ENCODE measurements at regions not wholly inside any gene's neighbourhood (a gene's known extent, or its start where the extent isn't known, plus 50 kb on each side); places are given as distances from the start of the nearest gene placed in this dataset.

- POLR2A ChIA-PET: no interaction called here
- CTCF ChIA-PET: interaction anchor here (0.8 kb wide), 1 partner anchor 10 kb away, joined by 3 read pairs; no protein-coding TSS in a partner anchor
- no peak for DNase-seq (ENCODE audit: extremely low spot score)
- TF ChIP-seq, protein P1, sequence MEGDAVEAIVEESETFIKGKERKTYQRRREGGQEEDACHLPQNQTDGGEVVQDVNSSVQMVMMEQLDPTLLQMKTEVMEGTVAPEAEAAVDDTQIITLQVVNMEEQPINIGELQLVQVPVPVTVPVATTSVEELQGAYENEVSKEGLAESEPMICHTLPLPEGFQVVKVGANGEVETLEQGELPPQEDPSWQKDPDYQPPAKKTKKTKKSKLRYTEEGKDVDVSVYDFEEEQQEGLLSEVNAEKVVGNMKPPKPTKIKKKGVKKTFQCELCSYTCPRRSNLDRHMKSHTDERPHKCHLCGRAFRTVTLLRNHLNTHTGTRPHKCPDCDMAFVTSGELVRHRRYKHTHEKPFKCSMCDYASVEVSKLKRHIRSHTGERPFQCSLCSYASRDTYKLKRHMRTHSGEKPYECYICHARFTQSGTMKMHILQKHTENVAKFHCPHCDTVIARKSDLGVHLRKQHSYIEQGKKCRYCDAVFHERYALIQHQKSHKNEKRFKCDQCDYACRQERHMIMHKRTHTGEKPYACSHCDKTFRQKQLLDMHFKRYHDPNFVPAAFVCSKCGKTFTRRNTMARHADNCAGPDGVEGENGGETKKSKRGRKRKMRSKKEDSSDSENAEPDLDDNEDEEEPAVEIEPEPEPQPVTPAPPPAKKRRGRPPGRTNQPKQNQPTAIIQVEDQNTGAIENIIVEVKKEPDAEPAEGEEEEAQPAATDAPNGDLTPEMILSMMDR (IDR thresholded peaks at IDR 0.05; ENCODE audit: control extremely low read depth, extremely low read depth, low read depth, missing control alignments): no peak
These were observed 246.8 kb upstream of the ALCAM start for GRCh38 chr3:105119801-105120340.

DNA sequence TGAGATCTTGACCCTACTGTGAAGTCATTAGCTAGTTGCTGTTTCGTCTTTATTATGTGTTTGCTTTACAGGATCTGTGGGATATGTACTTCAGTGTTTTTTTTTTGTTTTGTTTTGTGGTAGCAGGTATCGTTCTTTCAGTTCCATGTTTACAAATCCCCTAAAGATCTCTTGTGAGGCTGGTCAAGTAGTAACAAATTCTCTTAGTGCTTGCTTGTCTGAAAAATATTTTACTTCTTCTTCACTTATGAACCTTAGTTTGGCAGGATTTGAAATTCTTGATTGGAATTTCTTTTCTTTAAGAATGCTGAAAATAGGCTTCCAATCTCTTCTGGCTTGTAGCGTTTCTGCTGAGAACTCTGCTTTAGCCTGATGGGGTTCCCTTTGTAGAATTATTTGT lies 235.8 kb upstream of the ALCAM start:
- POLR2A ChIA-PET: no interaction called here

GRCh38 chr3:105137911-105138310 lies 228.8 kb upstream of the ALCAM start:
- POLR2A ChIA-PET: no interaction called here

More for the DNA sequence above, 235.8 kb upstream of the ALCAM start:
- CTCF ChIA-PET: no interaction called here
- TF ChIP-seq, protein P1 (IDR thresholded peaks at IDR 0.05; ENCODE audit: control extremely low read depth, extremely low read depth, low read depth, missing control alignments): no peak
- DNase-seq (ENCODE audit: extremely low spot score): no peak

DNA sequence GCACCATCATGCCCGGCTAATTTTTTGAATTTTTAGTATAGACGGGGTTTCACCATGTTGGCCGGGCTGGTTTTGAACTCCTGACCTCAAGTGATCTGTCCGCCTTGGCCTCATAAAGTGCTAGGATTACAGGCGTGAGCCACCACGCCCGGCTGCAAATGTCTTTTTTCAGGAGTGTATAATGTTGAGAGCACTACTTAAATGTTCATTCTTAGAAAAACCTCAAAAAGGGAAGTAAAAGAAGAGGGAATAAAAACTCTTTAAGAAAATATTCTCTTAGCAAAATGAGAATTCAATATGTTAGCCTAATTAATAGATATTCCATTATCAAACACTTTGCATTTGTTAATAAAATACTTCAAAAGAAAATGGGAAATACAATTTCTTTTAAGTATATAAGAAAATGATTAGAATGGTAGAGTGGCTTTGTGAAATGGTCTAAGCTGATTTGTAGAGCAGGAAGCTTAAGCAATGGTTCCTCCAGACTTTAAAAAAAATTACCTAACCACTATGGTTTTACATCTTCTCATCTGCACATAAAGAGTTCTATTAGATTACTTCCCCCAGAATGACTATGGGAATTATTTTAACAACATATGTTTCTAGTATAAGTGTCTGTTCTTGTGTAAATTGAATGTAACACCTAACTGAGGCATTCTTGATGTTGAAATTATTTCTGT lies 226.7 kb upstream of the ALCAM start:
- TF ChIP-seq, protein P1 (IDR thresholded peaks at IDR 0.05; ENCODE audit: control extremely low read depth, extremely low read depth, low read depth, missing control alignments): no peak
- ChIA-PET CTCF (no interaction called here), POLR2A (no interaction called here)
- DNase-seq (ENCODE audit: extremely low spot score): no peak

More at GRCh38 chr3:105137911-105138310, 228.8 kb upstream of the ALCAM start:
- CTCF ChIA-PET: interaction anchor here (1.3 kb wide), 1 partner anchor 10 kb away, joined by 3 read pairs; no protein-coding TSS in a partner anchor
- TF ChIP-seq, protein P1 (IDR thresholded peaks at IDR 0.05; ENCODE audit: control extremely low read depth, extremely low read depth, low read depth, missing control alignments): no peak
- DNase-seq (ENCODE audit: extremely low spot score): no peak

GRCh38 chr3:105140899-105141367 lies 225.8 kb upstream of the ALCAM start:
- POLR2A ChIA-PET: no interaction called here
- TF ChIP-seq, protein P1 (IDR thresholded peaks at IDR 0.05; ENCODE audit: control extremely low read depth, extremely low read depth, low read depth, missing control alignments): no peak
- no peak for DNase-seq (ENCODE audit: extremely low spot score)
- CTCF ChIA-PET: no interaction called here

DNA sequence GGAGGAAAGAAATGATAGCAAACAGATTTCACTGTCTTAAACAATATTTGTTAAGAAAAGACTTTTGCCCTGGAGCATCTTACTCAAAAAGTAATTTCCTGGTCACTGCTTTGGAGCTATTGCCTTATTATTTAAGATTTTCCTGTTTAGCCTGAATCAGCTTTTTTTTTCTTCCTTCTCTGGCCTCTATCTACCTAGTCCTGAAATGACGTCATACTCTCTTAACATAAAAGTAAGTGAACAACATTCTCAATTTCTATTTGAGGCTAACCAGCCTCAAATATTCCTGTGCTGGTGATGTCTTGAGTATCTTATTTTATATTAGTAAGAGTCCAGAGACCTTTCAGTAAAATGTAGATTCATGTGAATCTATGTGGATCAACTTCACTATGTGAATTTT lies 221.9 kb upstream of the ALCAM start:
- POLR2A ChIA-PET: no interaction called here
- CTCF ChIA-PET: interaction anchor here (1.0 to 1.2 kb wide), 3 partner anchors 11 to 13 kb away, joined by 3 read pairs; no protein-coding TSS in a partner anchor
- no peak for DNase-seq (ENCODE audit: extremely low spot score)
- TF ChIP-seq, protein P1 (IDR thresholded peaks at IDR 0.05; ENCODE audit: control extremely low read depth, extremely low read depth, low read depth, missing control alignments): no peak

Data from GM10248 (cell line).